Left ventricle myocardium superior (tissue), 1 donor: ENCODE measurements at regions not wholly inside any gene's neighbourhood (a gene's known extent, or its start where the extent isn't known, plus 50 kb on each side); places are given as distances from the start of the nearest gene placed in this dataset.
"Not testable (repeated sequence)": the region's sequence is repeated elsewhere in the genome, so short reads cannot be mapped to it uniquely, and the experiment has no call there.

Experiments used
- ATAC-seq: fragments of 200-7000 bp; cut with Tn5 transposase; one replicate; pipeline ENCODE4 v1.9.1; 2020; ENCODE audit warnings: mild to moderate bottlenecking, moderate library complexity
- DNase-seq: peaks from one replicate; pipeline ENCODE4 v3.0.0-alpha.2; 2020
- intact Hi-C: fragments of 100-400 bp; cut with micrococcal nuclease; formaldehyde crosslinking; loops from one replicate; pipeline ENCODE4 v1.11.0; 2022
- donor health status: DM: no; HTN: yes; CAD: no; lungs with severe emphysema.

DNA sequence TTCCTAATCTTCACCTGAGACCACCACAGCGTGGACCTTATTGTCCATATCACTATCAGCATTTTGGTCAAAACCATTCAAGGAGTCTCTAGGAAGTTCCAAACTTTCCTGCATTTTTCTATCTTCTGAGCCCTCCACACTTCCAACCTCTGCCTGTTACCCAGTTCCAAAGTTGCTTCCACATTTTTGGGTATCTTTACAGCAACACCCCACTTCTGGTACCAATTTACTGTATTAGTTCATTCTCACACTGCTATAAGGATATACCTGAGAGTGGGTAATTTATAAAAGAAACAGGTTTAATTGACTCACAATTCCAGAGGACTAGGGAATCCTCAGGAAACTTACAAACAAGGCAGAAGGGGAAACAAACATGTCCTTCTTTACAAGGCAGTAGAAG is 103.3 kb upstream of the CBLB start:
- no peak for DNase-seq
- ATAC-seq: no peak
- intact Hi-C loops: no loop called here

DNA sequence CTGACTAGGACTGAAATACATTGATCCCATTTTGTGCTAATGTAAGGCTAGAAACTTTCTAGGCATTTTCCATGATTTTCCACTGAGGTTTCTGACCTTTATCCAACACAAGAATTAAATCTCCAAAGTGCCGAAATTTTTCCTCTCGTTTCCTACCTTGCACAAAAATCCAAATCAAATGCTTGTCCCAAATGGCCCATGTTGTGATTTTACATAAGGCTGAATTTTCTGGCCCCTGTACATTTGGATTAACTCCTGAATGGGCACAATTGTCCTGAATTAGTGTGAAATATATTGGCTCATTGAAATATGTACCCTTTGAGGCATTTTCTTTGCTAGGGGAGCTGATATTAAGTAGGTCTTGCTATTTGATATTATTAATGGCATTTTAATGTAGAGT is 105.6 kb upstream of the CBLB start:
- ATAC-seq: no peak
- DNase-seq: no peak
- intact Hi-C loops: no loop called here

DNA sequence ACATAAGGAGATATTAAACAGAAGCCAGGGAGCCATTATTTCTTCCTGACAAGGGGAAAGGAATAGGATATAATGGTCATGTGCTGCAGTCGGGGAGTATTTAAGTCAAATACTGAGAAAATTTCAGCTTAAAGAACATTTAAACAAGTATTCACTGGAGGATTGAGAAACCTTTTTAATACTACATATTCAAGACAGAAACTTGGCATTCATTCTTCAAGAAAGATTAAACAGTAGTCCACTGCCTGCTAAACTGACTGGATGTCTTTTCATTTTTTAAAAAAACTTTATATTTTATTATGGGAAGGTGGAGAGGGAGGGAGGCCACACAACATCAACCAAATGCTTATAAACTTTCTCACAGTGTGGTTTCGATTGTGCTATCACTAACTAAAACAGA is 107.4 kb upstream of the CBLB start:
- DNase-seq (no peak), ATAC-seq (no peak)
- intact Hi-C loops: no loop called here

DNA sequence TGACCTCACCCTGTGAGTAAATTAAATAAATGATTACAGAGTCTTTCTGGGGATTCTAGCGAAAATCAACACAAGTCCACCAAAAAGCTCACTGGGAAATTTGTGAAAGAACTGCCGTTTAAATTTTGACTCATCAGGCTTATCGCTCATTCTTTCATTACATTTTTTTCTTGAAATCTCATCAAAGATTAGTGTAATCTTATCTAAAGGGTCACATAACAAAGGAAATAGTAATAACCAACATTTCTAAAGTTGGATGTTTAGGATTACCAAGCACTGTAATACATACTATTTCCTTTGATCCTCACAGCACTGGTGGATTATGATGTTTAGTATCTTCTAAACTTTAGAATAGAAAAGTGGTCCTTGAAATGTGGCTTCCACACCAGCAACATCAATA is 111.1 kb upstream of the CBLB start:
- DNase-seq (no peak), ATAC-seq (no peak)
- intact Hi-C loops: no loop called here

DNA sequence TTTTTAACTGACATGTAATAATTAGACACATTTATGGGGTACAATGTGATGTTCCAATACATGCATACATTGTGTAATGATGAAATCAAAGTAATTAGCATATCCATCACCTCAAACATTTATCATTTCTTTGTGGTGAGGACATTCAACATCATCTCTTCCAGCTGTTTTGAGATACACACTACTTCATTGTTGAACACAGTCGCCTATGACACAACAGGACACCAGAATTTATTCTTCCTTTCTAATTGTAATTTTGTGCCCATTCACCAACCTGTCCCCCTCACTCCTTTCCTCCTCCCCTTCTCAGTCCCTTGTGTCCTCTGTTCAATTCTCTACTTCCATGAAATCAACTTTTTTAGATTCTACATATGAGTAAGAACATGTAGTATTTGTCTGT is 113.4 kb upstream of the CBLB start:
- intact Hi-C loops: no loop called here
- no peak for DNase-seq
- no peak for ATAC-seq

DNA sequence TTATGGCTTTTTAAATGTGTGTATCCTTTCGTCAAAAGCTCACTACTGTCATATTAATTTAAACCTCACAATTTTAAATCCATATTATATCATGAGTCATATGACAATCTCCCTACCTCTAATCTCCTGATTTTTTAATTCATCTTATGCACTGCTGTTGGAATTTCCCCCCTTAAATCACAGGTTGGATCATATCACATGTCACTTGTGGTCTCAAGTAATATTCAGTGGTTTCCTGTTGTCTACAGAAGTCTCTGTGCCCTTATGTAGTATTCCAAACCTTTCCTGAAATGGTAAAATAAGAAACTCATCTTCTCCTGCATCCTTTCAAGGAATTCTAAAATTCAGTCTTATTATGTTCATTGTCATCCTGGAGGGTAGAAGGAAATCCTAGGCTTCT is 116.0 kb upstream of the CBLB start:
- ATAC-seq (no peak), DNase-seq (no peak)
- intact Hi-C loops: no loop called here

DNA sequence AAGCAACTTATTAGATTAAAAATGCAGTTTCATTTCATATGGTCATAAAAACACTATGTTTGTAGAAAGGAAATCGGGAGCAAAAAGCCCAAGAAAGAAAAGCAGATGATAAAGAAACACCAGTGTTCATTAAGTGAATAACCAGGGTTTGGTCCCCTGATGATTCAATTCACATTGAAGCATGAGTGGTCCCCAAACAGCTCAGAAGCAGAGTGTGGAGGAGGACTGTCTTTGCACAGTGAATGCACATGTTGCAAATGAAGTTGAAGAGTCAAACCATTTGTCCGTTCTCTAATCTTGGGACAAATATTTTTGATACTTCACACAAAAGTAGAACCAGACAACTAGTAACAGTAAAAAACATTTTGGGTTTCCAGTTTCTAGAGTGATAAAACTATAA is 117.5 kb upstream of the CBLB start:
- DNase-seq, intact Hi-C loops, ATAC-seq: not testable (repeated sequence)

DNA sequence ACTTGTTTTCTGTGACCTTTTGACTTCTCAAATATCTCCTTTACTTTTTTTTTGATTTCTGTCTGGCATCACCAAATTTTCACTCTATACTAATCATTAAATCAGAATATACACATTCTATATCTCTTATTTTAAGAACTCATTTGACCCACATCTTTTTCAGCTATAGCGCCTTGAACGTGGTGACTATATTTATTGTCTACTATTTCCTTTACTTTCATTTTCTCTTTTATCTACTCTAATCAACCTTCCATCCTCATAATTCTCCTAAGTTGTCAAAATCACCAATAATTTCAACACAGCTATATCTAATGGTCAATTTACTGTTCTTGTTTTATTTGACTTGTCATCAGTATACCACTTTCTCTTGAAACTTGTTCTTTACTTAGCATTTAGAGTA is 119.0 kb upstream of the CBLB start:
- ATAC-seq (no peak), DNase-seq (no peak)
- intact Hi-C loops: no loop called here

DNA sequence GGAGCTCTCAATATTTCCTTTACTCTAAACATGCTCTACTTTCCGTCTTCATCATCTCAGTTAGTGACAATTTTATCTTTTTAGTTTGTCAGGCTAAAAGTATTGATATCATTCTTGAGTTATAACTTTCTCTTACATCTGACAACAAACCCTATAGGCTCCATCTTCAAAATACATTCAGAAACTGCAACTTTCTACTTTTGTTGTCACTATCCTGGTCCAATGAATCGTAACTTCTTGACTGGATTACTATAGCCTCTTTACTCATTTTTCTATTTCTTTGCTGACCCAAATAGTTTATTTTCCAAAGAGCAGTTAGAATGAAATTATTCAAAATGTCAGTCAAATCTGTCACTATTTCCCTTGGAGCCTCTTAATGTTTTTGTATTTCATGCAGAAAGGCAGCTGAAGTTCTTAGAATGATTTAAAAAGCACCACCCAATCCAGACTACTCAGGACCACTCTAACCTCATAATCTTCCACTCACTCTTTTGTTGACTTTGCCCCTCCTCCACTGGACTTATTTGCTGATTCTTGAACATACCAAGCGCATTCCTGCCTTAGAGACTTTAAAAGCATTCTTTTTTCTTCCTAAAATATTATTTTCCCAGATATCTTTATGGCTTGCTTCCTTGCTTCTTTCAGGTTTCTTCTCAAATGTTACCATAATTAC is 119.9 kb upstream of the CBLB start:
- ATAC-seq (no peak), DNase-seq (no peak)
- intact Hi-C loops: no loop called here

DNA sequence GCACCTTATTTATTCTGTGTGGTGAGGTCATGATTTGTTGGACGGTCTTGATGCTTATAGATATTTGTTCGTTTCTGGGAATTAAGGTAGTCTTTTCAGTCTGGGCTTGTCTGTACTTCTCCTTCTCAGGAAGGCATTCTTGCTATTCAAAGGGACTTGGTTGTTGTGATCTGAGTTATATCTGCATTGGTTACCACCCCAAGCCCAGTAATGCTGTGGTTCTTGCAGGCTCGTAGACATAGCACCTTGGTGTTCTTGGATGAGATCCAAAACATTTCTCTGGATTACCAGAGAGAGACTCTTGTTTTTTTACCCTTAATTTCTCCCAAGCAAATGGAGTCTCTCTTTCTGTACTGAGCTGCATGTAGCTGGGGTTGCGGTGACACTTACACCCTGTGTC is 128.0 kb upstream of the CBLB start:
- DNase-seq (no peak), ATAC-seq (no peak)
- intact Hi-C loops: no loop called here

DNA sequence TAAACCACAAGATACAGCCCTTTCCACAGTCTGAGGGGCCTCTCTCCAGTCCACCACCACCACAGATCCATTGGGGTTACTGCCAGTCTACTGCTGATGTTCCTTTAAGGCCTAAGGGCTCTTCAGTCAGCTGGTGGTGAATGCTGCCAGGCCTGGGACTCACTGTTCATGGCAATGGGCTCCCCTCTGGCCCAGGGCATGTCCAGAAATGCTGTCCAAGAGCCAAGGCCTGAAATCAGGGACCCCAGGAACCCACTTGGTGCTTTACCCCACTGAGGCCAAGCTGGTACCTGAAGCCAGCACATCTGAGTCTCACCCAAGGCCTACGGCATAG is 128.6 kb upstream of the CBLB start:
- ATAC-seq (peak; percentile 12), DNase-seq (no peak)
- intact Hi-C loops: no loop called here

DNA sequence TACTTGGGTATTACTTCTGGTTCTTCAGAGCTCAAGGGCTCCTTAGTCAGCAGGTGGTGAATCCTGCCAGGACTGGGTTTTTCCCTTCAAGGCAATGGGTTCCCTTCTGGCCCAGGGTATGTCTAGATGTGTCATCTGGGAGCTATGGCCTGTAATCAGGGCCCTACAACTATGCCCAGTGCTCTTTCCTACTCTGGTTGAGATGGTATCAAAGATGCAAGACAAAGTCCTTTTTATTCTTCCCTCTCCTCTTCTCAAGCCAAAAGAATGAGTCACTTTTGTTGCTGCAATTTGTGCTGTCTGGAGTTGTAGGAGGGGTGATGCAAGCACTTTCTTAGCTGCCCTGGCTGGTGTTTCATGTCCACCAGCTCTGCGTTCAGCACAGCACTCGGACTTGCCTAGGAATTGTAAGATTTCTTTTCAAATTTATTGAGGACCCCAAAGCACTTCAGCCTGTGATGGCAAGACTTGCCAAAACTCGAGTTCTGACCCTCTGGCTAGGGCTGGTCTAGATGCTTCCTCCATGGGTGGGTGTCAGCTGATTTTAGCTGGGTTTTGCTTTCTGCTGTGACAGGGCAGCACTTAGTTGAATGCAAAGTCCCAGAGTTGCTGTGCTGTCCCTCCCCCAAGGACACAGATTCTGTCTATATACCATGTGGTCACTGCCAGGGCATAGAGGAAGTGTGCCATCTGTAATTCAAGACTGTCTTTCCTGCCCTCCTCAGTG is 129.2 kb upstream of the CBLB start:
- intact Hi-C loops: no loop called here
- no peak for DNase-seq
- peak; percentile 95 for ATAC-seq

DNA sequence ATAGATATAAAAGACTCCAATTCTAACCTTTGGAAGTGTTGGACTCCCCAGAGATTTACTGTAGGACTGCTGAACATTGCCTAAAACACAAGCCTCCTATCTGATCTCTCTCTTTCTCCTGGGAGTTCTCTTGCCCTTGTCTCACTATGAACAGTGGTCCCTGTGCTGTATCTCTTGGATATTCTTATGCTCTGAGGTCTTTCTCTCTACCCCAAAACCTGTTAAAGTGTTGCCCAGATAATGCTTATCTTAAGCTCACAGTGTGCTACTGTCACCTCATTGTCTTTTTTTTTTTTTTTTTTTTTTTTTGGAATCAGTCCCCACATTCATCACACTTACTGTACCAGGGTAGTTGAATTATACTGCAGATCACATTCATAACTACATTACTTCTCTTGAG is 131.0 kb upstream of the CBLB start:
- intact Hi-C loops: no loop called here
- DNase-seq: no peak
- ATAC-seq: no peak

DNA sequence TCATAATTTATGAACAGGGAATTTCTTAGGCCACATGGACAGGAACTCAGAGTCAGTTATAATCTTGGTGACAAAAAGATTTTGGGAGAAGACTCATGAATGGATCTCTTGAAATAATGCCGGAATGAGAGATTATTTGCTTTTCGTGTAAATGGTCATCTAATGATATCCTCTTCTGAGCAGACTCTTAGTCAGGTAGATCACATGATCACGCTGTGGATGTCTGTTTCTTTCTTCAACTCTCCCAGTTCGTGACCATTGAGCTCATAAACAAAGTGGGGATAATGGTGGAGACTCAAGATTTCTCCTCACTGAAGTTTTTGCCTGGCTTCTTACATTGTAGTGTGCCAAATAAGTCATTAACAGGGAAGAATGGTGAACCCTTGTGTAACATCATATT is 133.1 kb upstream of the CBLB start:
- DNase-seq (no peak), ATAC-seq (no peak)
- intact Hi-C loops: no loop called here

DNA sequence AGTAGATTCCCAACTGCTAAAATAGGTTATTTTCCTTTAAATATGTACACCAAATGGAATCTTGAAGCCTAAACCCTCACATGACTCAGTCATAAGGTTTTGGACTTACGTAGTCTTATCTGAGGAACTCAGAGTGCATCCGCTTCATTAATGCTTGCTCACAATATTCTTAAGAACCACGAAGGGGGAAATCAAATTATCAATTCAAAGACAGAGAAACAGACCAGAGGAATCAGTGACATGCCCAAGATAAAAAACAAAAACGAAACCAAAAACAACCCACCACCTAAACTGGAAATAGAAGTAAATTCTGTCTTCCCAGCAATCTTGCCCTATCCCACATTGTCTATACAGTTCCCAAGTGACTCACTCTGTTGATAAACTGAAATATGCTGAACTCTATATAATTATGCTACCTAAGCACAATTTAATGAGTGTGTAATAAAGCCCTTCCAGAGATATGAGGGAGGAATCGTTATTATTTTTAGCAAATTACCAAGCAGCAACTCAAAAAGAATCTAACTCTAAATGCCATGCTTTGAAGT is 135.4 kb upstream of the CBLB start:
- DNase-seq (no peak), ATAC-seq (peak; percentile 62)
- intact Hi-C loops: no loop called here

DNA sequence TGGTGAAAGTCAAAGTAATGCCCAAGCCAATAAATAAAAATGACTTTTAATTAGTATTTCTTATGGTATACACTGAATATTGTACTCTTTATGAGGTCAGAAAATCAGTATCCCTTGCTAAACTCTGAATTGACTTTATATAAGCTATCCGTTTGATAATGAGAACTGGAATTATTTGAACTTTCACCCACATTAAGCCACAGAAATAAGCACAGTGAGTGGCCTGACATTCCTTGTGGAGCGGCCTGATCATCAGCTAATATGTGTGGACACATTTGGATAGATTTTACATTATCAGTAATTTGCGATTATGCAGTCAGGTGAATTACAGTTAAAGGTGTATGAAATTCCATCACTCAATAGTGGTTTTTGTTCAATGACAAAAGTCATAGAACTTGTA is 136.0 kb upstream of the CBLB start:
- intact Hi-C loops: no loop called here
- ATAC-seq: peak; percentile 57

DNA sequence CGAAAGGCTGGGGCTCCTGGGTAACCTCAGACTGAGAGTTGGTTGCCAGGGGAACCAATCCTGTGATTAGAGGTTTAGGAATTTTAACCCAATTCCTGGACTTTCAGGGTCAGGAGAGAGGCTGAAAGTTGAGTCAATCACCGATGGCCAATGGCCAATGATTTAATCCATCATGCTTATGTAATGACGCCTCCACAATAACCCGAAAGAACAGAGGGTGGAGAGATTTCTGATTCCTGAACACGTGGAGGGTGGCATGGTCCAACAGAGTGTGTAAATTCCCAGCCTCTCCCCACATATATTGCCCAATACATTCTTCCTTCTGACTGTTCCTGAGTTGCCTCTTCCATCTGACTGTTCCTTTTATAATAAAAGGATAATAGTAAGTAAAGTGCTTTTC is 137.2 kb upstream of the CBLB start:
- intact Hi-C loops: no loop called here
- ATAC-seq (no peak), DNase-seq (no peak)

More for the DNA sequence above, 136.0 kb upstream of the CBLB start:
- DNase-seq: no peak

DNA sequence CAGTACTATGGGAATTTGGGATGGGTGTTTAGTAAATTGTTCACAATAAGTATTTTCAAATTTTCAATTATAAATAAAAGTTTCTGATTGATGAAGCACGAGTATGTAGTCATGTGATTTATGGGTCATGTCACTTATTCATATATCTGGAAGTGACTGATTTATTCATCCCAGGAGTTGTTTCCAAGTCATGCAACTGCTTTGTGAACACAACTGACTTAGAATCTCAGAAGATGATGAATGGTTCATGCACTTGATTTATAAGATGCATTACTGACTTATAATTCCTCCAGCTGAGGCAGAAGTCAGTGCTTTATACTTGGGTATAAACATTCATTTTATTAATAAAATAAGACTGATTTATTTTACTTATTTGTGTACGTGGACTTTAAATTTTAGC is 137.8 kb upstream of the CBLB start:
- no peak for ATAC-seq
- intact Hi-C loops: no loop called here

DNA sequence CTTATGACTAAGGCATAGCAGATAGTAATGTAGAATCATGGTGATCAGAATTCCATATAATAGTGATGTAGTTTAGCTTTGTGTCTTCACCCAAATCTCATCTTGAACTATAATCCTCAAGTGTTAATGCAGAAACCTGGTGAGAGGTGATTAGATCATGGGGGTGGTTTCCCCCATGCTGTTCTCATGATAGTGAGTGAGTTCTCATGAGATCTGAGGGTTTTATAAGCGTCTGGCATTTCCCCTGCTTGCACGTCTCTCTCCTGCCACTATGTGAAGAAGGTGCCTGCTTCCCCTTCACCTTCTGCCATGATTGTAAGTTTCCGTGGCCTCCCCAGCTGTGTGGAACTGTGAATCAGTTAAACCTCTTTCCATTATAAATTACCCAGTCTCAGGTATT is 138.7 kb upstream of the CBLB start:
- no peak for ATAC-seq
- no peak for DNase-seq
- intact Hi-C loops: no loop called here

More for the DNA sequence above, 137.8 kb upstream of the CBLB start:
- no peak for DNase-seq

DNA sequence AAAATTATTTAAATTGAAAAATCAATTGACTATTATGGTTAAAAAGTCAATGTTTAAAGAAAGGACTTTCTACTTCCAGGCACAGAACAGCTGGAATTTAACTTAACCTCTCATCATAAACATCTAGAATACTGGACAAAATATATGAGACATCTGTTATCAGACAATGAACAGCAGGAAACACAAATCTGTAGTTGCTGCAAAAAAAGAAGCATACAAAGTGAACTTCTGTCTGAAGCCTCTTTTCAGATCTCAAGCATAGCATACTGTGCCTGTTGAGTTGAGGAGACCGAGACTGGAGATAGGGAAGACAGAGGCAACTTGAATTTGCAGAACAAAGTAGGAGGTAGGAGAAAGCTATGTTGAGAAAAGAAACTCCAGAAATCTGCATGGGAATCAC is 140.0 kb upstream of the CBLB start:
- intact Hi-C loops: no loop called here
- DNase-seq (no peak), ATAC-seq (no peak)

DNA sequence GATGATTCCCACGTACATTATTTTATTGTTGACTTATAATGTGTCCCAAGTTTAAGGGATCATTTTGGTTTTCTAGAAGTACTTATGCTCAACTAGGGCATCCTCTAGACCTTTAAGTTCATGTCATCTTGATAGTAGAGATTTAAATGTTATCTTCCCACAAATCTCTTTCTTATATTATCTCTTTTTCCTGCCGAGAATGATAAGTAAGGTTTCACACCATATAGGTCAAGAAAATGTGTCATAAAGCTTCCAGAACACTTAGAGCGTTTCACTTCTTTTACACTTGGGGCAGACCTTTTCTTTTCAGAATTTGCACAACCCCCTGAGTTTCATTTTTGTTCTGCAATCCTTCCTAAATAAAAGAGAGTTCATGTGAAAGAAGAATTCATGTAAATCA is 142.0 kb upstream of the CBLB start:
- ATAC-seq (no peak), DNase-seq (no peak)
- intact Hi-C loops: no loop called here
